Body of pancreas (tissue), 4 donors: ENCODE measurements at regions not wholly inside any gene's neighbourhood (a gene's known extent, or its start where the extent isn't known, plus 50 kb on each side); places are given as distances from the start of the nearest gene placed in this dataset.

Source experiments
- ATAC-seq: fragments of 150-250 bp; one replicate; pipeline ENCODE4 v1.9.1; 2016
- DNase-seq, 4 donors: peaks; one replicate each; pipeline ENCODE4 v3.0.0-alpha.2; 2019
- H3K27ac ChIP-seq, 4 donors: fragments of 200-600 bp; sonication (generic); 1 replicate in 3 of 4; 2 replicates in 1 of 4; pipeline versions ENCODE4 v1.5.1 to v1.6.1; 2016 to 2019; ENCODE audit warnings: mild to moderate bottlenecking in 1 of 4, mixed read lengths in 1 of 4, moderate library complexity in 1 of 4
- H3K27me3 ChIP-seq, 2 donors: fragments of 200-600 bp; sonication (generic); one replicate each; pipeline ENCODE4 v1.6.0; 2016; ENCODE audit warnings: mild to moderate bottlenecking in 1 of 2
- H3K36me3 ChIP-seq, 2 donors: fragments of 200-600 bp; sonication (generic); replicated peaks in 1 of 2; 2 replicates each; pipeline ENCODE4 v1.5.1; 2016; ENCODE audit warnings: low read depth in 2 of 2; ENCODE audit not compliant: insufficient read depth in 1 of 2
- H3K4me1 ChIP-seq: fragments of 200-600 bp; sonication (generic); one replicate; pipeline ENCODE4 v1.6.0; 2016
- H3K4me3 ChIP-seq, 2 donors: fragments of 200-600 bp; sonication (generic); 1 replicate in 1 of 2; 2 replicates in 1 of 2; pipeline ENCODE4 v1.5.1; 2016 to 2019
- H3K9me3 ChIP-seq, 3 donors: fragments of 200-600 bp; sonication (generic); 1 replicate in 2 of 3; 2 replicates in 1 of 3; pipeline ENCODE4 v1.5.1; 2016
- CTCF ChIP-seq, 7 experiments: fragments of 450-650 bp in 4 of 7; fragments of 200-600 bp in 3 of 7; sonication (generic) in 3 of 7; IDR thresholded peaks; one replicate each; pipeline ENCODE4 v1.5.1; 2016 to 2019; ENCODE audit warnings: antibody characterized with exemption in 7 of 7
- POLR2A ChIP-seq, 3 donors: fragments of 450-650 bp; IDR thresholded peaks; one replicate each; pipeline ENCODE4 v1.6.1; 2016; ENCODE audit warnings: antibody characterized with exemption in 3 of 3, mild to moderate bottlenecking in 2 of 3
- WGBS, 2 donors: methylation state at CpG; one replicate each; pipeline ENCODE4 v1.1.5; 2017; 5-methylcytosine and 5-hydroxymethylcytosine counted together
- intact Hi-C: fragments of 100-400 bp; cut with DNase I; formaldehyde crosslinking; loops from one replicate; pipeline ENCODE4 v1.15.1; 2023

GRCh38 chr5:104172976-104173375, 610.4 kb upstream of the NUDT12 start:
- Histone ChIP-seq H3K4me1 (no peaks in the 10 kb centered on the region), H3K4me3 (no peak overlapping the region), H3K9me3 (no peaks in the 10 kb centered on the region), H3K36me3 (no peaks in the 10 kb centered on the region), H3K27ac (no peak overlapping the region), H3K27me3 (no peaks in the 10 kb centered on the region)
- 66 to 77% methylated on average over 5 of the region's 5 CpGs for WGBS, 2 donors
- DNase-seq = no peak
- TF ChIP-seq POLR2A (IDR thresholded peaks at IDR 0.05) = no peak
- no peak for TF ChIP-seq CTCF (IDR thresholded peaks at IDR 0.05)
- intact Hi-C loops = no loop called here
- ATAC-seq = no peak

GRCh38 chr5:104171958-104172690, 609.5 kb upstream of the NUDT12 start:
- no peaks in the 10 kb centered on the region for H3K27me3 ChIP-seq
- 72 to 77% methylated on average over 3 of the region's 3 CpGs for WGBS, 2 donors
- no peak for DNase-seq
- TF ChIP-seq POLR2A (IDR thresholded peaks at IDR 0.05) (no peak), CTCF (IDR thresholded peaks at IDR 0.05) (no peak)
- ATAC-seq = no peak
- no peaks in the 10 kb centered on the region for H3K9me3 ChIP-seq
- H3K27ac ChIP-seq = no peak overlapping the region
- intact Hi-C loops = no loop called here
- H3K4me3 ChIP-seq = no peak overlapping the region
- H3K4me1 ChIP-seq = no peaks in the 10 kb centered on the region
- no peaks in the 10 kb centered on the region for H3K36me3 ChIP-seq

GRCh38 chr5:104170926-104171325, 608.3 kb upstream of the NUDT12 start:
- Histone ChIP-seq H3K27ac (no peak overlapping the region), H3K36me3 (no peaks in the 10 kb centered on the region), H3K9me3 (no peaks in the 10 kb centered on the region), H3K4me1 (no peaks in the 10 kb centered on the region), H3K27me3 (no peaks in the 10 kb centered on the region), H3K4me3 (no peak overlapping the region)
- no peak for ATAC-seq
- TF ChIP-seq CTCF (IDR thresholded peaks at IDR 0.05) (no peak), POLR2A (IDR thresholded peaks at IDR 0.05) (no peak)
- DNase-seq = no peak
- intact Hi-C loops = no loop called here

DNA sequence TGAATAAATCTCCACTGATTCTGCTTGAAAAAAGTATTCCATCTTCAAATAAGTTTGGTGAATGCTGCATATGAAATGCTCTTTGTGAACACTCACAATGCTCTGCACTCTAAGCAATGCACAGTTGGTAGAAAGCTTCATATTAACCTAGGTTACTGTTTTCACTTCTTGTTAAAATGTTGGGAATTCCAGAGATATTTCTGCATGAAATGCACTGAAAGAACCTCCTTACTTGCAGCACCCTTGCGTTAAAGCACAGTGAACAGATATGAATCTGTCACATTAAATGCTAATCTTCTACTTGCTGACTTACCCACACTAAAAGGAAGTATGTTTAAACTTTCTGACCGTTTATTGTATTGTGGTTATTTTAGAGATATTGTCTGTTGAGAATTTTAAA, 584.1 kb upstream of the NUDT12 start:
- H3K27ac ChIP-seq = no peak overlapping the region
- peaks cover 4% of the 10 kb centered on the region for H3K4me1 ChIP-seq
- intact Hi-C loops = no loop called here
- ATAC-seq (no peak), DNase-seq (no peak)
- H3K27me3 ChIP-seq = no peaks in the 10 kb centered on the region
- no peaks in the 10 kb centered on the region for H3K36me3 ChIP-seq
- 30 to 37% methylated on average over 2 of the region's 2 CpGs for WGBS, 2 donors
- TF ChIP-seq POLR2A (IDR thresholded peaks at IDR 0.05) (no peak), CTCF (IDR thresholded peaks at IDR 0.05) (no peak)
- no peak overlapping the region for H3K4me3 ChIP-seq
- no peaks in the 10 kb centered on the region for H3K9me3 ChIP-seq

GRCh38 chr5:104139840-104140239, 577.3 kb upstream of the NUDT12 start:
- WGBS, 2 donors = 86 to 89% methylated on average over 3 of the region's 3 CpGs
- H3K27ac ChIP-seq = no peak overlapping the region
- H3K9me3 ChIP-seq = no peaks in the 10 kb centered on the region
- TF ChIP-seq CTCF (IDR thresholded peaks at IDR 0.05) (peak in 1 of 7 experiments; percentile 14), POLR2A (IDR thresholded peaks at IDR 0.05) (no peak)
- H3K36me3 ChIP-seq = no peaks in the 10 kb centered on the region
- H3K4me1 ChIP-seq = no peaks in the 10 kb centered on the region
- H3K27me3 ChIP-seq = no peaks in the 10 kb centered on the region
- no peak overlapping the region for H3K4me3 ChIP-seq
- ATAC-seq = no peak
- intact Hi-C loops = no loop called here
- no peak for DNase-seq
